ENCODE measurements at regions not wholly inside any gene's neighbourhood (a gene's known extent, or its start where the extent isn't known, plus 50 kb on each side); places are given as distances from the start of the nearest gene placed in this dataset.

DNA sequence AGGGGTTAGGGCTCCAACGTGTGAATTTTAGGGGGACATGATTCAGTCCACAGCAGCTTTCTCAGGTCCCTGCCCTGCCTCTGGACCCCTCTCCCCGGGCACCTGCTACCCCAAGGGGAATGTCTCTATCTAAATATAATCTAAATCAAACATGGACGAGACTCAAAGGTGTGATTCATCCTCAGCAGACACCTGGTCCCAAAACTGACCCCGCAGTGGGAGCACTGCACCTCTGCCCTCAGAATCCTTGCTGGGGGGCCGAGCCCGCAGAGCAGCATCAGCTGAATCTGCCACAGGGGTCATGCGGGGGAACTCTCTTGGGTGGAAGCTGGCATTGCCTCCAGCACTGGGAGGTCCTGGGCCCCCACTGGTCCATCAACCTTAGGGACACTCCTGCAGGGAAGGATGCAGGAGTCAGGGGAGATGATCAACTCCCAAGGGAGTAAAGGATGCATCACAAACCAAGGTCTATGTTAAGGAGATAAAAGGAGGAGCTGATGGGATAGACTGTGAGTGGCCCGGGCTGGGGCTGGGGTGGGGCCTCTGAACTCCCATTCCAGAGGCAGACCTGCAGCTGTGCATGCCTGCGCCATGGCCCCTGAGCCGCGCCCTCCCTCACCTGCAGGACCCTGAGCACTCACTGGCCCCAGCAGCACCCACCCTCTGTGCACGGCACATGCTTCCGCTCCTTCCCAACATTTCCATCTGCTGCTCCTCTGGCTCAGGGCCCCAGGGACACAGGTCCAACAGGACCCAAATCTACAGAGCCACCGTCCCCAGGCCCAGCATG lies 54.0 kb downstream of the ADRA2C start:
- TF ChIP-seq, protein P1, sequence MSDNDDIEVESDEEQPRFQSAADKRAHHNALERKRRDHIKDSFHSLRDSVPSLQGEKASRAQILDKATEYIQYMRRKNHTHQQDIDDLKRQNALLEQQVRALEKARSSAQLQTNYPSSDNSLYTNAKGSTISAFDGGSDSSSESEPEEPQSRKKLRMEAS (CRISPR knock-in tag; IDR thresholded peaks at IDR 0.05) = no peak
- TF ChIP-seq RAD51 (IDR thresholded peaks at IDR 0.05; ENCODE audit: borderline replicate concordance, low read depth) (no peak), RFX5 (IDR thresholded peaks at IDR 0.05; ENCODE audit: low read depth, low read length) (no peak)

All from K562 (cell line).